HG02623 (cell line): ENCODE measurements at regions not wholly inside any gene's neighbourhood (a gene's known extent, or its start where the extent isn't known, plus 50 kb on each side); places are given as distances from the start of the nearest gene placed in this dataset.

ENCODE experiments used
- ATAC-seq: cut with Tn5 transposase; IDR thresholded peaks from one replicate; pipeline ENCODE4 v1.9.1; 2021; ENCODE audit warnings: moderate library complexity; ENCODE audit not compliant: unreplicated experiment

DNA sequence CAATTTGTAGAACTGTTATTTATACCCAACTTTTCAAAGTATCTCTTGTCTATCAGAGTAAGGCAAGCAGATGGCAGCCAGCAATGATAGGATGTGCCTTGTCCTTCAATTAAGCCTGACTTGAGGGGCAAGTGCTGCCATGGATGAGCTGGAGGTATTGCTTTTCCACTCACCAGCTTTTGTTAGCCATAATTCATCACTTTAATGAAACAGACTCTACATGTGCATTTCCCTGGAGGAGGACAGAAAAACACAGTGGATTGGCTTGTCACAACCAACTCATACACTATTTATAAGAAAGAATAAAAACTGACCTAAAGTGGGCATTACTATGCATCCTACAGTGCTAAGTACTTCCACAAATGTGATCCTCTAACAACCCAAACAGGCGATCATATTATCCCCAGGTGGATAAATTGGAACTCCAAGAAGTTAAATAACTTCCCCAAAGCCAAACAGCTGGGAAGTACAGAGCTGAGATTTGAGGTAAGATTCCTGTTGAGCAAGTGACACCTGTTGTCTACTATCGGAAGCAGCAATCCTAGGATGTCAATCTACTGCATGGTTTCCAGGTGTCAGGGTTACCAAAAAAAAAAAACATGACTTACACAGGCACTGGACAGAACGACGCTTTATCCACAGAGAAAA, 73.9 kb upstream of the NRSN1 start:
- ATAC-seq: no peak

DNA sequence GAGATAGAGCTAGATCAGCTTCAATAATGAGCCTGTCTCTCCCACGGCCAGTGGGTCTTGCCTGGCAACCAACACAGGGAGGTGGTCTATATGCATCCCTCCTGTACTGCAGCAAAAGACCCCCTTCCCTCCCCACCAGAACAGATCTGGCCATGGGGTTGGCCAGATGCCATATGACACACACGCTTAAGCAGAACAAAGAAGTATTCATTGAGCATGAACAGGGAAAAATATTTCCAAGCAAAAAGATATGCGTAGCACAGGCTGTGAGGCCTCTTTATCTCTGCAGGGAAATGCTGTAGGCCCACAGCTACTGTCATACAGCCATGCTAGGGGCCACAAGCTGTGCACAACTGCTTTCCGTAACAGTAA, 73.4 kb upstream of the NRSN1 start:
- no peak for ATAC-seq

DNA sequence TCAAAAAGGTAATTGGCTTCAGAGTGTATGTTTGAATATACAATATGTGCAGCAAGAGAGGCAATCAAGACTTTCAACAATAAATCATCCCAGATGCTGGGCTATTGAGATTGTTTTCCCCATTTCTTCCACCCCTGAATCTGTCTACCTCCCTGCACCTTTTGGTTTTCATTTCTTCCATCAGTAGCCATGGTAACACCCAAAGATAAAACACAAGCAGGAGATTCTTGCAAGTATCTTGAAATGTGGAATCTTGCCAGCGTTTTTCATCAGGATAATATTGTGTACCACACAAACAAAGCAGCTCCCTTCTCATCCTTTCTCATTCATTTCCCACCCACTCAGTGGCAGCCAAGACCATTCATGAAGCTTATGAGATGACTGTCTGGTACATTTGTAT, 73.0 kb upstream of the NRSN1 start:
- no peak for ATAC-seq

DNA sequence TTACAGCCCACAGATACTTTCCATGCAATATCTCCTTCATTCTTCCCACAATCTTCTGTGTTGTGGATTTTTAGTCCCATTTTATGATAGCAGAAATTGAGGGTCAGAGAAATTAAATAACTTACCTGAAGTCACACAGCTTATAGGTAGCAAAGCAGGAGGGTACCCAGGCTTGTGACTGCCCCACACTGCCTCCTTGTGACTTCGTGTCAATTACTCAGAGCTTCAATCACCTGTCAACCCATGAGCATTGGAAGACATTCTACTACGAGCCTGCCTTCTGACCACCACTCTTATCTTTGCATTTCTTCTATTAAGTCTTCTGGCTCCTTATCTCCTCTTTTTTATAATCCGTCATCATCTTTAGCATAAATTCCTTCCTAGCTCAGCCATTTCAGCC, 71.6 kb upstream of the NRSN1 start:
- ATAC-seq: no peak

DNA sequence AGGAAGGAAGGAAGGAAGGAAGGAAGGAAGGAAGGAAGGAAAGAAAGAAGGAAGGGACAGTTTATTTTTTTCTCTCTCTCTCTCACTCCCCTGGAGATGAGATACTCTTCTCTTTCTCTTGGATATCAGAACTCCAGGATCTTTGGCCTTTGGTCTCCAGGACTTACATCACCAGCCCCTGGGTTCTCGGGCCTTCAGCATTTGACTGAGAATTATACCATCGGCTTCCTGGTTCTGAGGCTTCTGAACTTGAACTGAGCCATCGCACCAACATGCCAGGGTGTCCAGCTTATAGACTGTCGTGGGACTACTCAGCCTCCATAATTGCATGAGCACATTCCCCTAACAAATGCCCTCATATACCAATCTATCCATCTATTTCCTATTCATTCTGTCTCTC, 69.4 kb upstream of the NRSN1 start:
- ATAC-seq: no peak

DNA sequence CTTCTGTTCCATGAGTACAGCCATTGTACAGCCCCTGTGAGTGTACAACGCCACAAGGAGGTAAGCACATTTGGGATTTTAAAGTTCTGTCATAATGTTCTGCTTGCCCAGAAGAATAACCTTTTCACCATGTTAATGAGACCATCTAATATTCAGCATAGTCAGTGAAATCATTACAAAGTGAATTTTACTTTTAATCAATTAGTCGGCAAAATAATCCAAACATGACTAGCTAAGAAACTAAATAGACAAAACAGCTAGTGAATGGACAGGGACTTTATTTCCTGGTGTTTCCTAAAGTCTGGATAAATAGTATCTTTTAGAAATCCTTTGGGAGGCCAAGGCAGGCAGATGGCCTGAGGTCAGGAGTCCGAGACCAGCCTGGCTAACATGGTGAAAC, 69.0 kb upstream of the NRSN1 start:
- ATAC-seq: no peak

DNA sequence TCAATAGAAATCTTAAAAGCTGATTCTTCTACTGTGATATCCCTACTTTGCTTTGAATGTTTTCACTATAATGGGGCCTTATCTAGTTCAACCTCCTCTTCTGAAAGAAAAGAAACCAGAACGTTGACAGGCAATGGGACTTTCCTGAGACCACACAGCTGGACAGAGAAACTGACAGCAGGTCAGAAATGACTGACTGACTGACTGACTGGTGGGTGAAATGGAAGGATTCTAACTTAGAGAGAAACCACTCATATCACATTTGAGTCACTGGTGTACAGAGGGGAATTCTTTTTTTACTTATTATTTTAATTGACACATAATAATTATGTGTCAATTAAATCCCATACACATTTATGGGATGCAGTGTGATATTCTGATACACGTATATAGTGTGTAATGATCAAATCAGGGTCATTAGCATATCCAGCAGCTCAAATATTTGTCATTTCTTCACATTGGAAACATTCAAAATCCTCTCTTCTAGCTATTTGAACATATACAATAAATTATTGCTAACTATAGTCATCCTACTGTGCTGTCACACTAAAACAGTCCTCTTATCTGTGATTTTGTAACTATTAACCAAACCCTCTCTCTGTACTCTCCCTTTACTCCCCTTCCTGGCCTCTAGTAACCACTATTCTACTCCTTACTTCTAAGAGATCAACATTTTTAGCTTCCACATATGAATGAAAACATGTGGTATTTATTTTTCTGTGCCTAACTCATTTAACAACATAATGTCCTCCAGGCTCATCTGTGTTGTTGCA, 64.8 kb upstream of the NRSN1 start:
- peak; percentile 96 for ATAC-seq

DNA sequence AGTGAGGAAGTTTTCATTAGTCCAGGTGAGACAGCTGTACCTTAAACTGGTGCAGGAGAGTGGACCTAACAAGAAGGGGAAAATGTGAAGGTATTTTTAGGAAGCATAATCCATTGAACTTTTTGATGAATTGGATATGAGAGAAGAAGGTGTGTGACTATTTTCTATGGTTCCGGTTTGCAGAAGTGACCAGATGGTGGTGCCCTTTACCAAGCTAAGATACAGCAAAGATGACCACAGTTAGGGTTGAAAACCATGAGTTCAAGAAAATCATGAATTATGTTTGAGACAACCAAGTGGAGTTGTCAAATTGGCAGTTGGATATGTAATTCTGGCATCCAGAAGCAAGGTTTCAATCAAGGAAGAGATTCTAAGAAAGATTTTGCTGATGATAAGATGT, 61.9 kb upstream of the NRSN1 start:
- no peak for ATAC-seq

DNA sequence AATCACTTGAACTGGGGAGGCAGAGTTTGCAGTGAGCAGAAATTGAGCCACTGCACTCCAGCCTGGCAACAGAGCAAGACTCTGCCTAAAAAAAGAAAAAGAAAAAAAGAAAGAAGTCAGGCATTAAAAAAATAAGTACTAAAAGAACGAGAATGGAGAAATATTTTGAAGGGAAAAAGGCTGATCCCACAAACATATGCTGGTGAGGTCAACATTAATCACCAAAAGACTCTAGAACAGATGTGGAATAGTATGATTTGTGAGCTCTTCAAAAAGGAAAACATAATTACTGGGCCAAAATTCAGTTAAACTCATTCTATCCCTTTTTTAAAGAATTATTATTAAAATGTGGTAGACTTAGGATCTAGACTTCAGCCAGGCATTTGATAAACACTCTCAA, 61.2 kb upstream of the NRSN1 start:
- no peak for ATAC-seq

DNA sequence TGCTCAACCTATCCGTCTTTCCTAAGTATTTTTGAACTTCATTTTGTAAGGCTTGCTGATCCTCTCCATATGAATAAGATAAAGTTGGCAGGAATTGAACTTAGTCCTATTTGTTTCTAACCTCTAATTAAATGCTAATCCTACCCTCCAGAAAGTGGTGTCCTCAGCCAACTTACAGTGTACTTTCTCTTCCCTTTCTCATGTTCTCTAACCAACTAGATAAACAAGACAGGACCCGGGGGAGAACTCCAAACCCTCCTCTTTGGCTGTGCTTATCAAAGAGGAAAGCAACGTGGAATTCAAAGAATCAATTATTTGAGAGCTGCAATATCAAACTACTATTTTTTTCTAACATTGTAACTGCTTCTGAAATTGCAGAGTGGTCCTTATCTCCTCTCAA, 56.5 kb upstream of the NRSN1 start:
- ATAC-seq: no peak

DNA sequence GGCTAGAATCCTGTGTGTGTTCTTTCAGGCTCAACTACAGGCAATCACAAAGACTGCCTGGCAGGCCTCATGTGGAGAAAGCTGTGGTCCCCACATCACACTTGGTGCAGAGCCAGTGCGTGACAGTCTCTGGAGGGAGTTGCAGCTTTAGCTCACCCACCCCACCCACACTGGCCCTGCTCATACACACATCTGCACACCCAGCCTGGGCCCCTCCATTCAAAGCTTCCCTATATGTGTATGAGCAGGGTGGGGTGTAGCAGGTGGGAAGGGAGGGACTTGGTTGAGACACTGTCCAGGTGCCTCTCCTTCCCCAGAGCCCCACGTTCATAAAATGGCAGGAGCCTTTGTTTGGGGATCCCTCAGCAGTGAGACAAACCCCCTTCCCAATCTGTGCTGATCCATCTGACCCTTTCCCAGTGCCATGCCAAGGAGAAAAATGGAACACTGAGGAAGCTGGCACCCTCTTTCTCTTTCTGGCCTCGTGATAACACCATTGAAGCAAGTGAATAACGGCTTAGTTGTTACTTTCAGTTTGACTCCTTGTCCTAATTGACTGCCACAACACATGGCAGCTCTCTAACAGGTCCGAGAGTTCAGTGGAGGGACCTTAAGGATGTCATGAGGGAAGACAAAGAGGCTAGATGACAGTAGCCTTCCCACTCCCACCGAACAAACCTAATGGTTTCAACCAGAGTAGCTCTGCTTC, 53.8 kb upstream of the NRSN1 start:
- no peak for ATAC-seq

DNA sequence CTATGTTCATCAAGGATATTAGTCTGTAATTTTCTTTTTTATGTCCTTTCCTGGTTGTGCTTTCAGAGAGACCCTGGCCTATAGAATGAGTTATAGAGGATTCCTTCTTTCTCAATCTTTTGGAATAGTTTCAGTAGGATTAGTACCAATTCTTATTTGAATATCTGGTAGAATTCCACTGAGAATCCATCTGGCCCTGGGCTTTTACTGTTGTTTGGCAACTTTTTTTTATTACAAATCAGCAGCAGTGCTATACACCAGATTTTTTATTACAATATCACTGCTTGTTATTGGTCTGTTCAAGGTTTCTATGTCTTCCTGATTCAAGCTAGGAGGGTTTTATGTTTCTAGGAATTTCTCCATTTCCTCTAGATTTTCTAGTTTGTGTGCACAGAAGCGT, 50.0 kb upstream of the NRSN1 start:
- no peak for ATAC-seq
